ENCODE measurements at regions not wholly inside any gene's neighbourhood (a gene's known extent, or its start where the extent isn't known, plus 50 kb on each side); places are given as distances from the start of the nearest gene placed in this dataset.

DNA sequence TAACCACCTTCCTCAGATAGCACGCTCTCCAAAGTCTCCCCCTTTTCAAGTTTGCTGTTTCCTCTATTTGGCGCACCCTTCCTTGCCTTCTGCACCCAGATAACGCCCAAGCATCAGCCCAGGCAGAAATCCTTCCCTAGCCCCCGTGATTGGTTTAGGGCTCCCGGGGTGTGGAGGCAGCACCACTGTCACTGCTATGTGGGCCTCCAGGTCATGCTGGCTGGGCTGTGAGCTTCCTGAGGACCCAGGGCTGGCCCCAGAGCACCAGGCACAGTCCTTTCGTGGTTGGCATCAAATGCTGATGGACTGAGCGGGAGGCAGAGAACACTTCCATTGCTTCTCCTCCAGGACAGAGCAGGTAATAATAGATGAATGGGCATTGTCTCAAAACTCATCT, 311.4 kb downstream of the BCL11B start:
- DNase-seq, result no peak

- DNase-seq, result no peak
These were observed 310.8 kb downstream of the BCL11B start for GRCh38 chr14:98961191-98961590.

- no peak for DNase-seq
These were observed 309.9 kb downstream of the BCL11B start for GRCh38 chr14:98962118-98962517.

- DNase-seq, result no peak
These were observed 308.4 kb downstream of the BCL11B start for GRCh38 chr14:98963610-98964009.

- DNase-seq, result no peak
These were observed 307.8 kb downstream of the BCL11B start for GRCh38 chr14:98964171-98964570.

DNA sequence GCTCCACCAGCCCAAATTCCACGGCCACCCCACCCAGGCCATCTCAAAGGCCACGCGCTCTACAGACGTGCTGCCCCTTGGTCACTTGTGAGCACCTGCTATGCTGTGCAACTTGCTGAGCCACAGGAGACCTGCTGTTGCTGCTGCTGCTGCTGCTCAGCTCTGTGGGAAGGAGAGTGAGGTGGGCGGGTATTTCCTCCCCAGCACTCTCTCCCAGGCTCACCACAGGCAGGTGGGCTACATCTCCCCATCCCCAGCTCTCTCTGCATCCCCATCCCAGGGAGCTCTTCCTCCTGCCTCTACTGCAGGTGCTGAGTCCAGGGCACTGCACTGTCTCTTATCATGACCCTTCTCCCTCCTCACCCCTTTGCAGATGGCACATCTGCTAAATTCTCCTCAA, 306.9 kb downstream of the BCL11B start:
- no peak for DNase-seq

DNA sequence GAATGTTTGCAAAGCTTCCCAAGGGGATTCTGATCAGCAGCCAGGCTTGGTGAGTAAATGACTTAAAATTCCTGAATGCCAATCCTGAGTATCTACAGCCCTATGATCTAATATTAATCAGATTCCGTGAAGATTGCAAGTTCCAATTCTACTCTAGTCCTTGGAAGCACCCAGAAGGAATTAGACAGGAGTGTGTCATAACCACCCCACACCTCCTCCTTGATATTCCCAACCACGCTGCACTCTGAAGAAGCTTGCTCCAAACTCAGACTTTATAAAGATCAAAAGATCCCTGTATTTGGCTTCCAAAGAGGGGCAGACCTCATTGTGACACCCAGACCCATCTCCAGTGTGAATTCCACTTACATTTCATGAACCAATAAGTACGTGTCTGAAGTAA, 306.0 kb downstream of the BCL11B start:
- DNase-seq, result no peak

DNA sequence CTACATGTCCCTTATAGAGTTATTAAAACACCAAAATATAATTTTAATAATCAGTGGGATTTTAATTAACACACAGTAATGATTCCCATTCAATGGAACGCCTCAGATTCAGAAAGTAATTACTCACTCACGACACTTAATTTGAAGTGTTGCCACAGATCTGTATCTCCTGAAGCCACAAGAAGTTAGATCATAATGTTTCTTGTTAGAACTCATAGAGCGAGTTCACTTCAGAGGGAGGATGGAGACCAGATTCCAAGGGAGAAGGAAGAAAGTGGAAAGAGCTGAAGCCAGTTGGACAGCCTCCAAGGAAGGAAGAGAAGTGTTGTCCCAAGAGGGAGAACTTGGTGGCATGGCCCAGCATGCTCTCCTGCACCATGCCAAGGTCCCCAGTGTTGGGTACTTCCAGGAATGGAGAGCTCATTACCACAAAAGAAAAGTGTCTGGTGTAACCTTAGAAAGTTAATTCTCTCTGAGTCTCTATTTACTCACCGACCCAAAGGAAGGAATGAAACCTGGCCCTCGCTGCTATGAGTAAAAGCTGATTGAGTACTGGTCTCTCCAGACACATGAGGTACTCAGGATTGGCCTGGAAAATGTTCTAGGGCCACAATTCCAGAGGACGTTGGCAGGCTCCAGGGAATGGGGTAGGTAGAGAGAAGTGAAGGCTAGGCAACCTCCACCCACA, 305.4 kb downstream of the BCL11B start:
- DNase-seq, result no peak

GRCh38 chr14:98974113-98974512, 297.9 kb downstream of the BCL11B start:
- DNase-seq, result no peak

DNA sequence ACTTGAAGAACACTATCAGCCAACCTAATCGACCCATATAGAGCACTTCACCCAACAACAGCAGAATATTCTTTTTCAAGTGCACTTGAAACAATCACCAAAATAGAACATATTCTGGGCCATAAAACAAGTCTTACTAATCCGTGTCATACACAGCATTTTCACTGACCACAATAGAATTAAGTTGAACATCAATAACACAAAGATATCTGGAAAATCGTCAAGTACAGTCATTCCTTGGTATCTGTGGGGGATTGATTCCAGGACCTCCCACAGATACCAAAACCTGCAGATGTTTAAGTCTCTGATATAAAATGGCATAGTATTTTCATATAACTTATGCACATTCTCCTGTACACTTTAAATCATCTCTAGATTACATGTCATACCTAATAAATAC, 295.7 kb downstream of the BCL11B start:
- DNase-seq, result no peak

- no peak for DNase-seq
These were observed 294.5 kb downstream of the BCL11B start for GRCh38 chr14:98977451-98977850.

DNA sequence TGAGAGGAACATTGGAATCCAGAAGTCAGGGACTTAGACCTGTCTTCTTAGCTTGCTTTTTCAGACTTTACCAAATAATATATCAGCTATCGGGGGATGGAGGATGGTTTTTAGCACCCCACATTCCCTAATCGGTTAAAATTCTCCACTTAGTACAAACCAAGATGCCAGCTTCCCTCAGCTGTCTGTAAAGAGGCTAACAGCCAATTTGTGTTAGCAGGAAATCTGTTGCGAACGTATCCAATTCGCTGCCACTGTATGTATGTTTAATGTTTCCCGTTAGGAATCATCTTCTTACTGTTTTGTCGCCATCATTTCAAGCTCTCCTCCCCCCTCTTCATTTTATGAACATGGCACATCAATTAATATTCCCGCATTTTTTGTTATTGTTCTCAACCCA, 289.0 kb downstream of the BCL11B start:
- DNase-seq, result no peak

GRCh38 chr14:98984027-98984718, 287.8 kb downstream of the BCL11B start:
- DNase-seq, result no peak

DNA sequence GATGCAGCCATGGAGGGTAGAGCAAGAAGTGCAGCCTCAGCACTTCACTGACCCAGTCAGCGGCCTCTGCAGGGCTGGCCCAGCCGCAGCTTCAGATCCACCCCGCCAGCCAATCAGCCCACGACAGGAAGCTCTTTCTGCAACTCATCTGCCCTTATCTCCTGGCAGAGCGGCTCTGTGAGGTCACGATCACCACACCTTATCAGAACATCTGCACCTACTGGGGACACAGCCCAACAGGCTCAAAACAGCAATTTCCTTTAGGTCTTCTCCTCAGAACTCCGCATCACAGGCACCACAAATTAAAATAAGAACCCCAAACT, 287.3 kb downstream of the BCL11B start:
- DNase-seq, result no peak

- DNase-seq, result no peak
These were observed 278.2 kb downstream of the BCL11B start for GRCh38 chr14:98993818-98994217.

DNA sequence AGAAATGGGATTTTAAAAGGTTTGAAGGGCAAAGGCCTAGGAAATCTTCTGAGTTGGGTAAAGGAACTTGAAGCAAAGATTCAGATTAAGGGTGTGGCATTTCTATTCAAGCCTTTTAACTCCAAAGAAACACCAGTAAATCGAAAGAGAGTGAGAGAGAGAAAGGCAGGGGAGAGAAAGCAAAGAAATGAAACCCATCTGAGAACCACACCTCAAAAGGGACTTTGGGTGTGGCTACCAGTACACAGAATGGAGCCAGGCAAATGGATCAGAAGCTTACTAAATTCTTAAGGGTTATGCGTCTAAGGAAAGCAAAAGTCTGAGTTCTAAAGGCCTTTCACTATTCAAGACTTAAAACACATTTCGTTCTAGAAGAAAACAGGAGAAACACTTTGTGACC, 277.4 kb downstream of the BCL11B start:
- no peak for DNase-seq

GRCh38 chr14:98997526-98998205, 274.3 kb downstream of the BCL11B start:
- no peak for DNase-seq

DNA sequence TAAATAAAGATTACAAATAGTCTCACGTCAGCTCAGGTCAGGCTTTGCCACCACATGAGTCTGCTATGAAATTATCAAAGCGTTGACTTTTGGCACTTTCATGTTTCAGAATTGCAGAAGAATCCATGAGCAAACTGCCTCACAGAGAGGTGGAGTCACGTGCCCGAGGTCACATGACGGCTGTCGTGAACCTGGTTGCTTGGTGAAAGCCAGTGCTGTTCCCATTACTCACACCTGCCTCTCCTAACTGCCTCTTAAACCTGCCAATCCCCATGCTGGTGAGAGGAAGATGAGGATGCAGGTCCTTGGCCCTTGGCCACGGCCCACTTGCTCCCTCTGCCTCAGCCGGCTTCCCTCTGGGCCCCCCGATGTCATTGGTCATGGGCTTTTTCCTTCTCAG, 272.7 kb downstream of the BCL11B start:
- no peak for DNase-seq

GRCh38 chr14:98999901-99000300, 272.1 kb downstream of the BCL11B start:
- DNase-seq, result no peak

- DNase-seq, result no peak
These were observed 270.8 kb downstream of the BCL11B start for GRCh38 chr14:99001241-99001640.

- no peak for DNase-seq
These were observed 268.4 kb downstream of the BCL11B start for GRCh38 chr14:99003646-99004045.

- no peak for DNase-seq
These were observed 267.9 kb downstream of the BCL11B start for GRCh38 chr14:99004112-99004511.

DNA sequence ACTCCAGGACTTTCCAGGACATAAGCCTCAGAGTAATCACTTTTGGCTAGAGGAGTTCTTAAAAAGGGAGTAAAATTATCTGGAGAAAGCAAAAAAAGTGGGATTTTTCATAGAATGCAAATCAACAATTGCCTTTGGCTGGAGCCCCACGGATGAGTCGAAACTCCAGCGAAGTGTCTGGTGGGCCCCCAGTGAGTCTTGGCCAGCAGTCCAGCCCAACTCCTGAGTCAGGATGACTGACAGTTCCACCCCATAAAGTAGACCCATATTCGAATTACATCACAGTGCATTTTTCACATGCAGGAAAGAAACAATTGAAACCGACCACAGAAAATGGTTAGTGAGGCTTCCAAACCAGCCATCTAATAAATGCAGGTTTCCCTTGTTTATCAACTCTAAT, 265.7 kb downstream of the BCL11B start:
- no peak for DNase-seq

GRCh38 chr14:99007795-99008194, 264.2 kb downstream of the BCL11B start:
- no peak for DNase-seq

- no peak for DNase-seq
These were observed 262.1 kb downstream of the BCL11B start for GRCh38 chr14:99009871-99010270.

Data from NCI-H2107 (cell line).